Spleen (tissue), 11 donors: ENCODE measurements at regions not wholly inside any gene's neighbourhood (a gene's known extent, or its start where the extent isn't known, plus 50 kb on each side); places are given as distances from the start of the nearest gene placed in this dataset.

Experiments
- DNase-seq: peaks from one replicate; pipeline ENCODE4 v3.0.0-alpha.2; 2020
- H3K27ac ChIP-seq, 8 donors: fragments of 200-600 bp; sonication (generic) in 7 of 8; 1 replicate in 4 of 8; 2 replicates in 4 of 8; pipeline versions ENCODE4 v1.5.0 to v1.8.0; 2016 to 2021; ENCODE audit warnings: inconsistent platforms in 4 of 8, mild to moderate bottlenecking in 4 of 8, moderate library complexity in 1 of 8
- H3K27me3 ChIP-seq, 7 donors: fragments of 200-600 bp; sonication (generic) in 6 of 7; replicated peaks in 1 of 7; 1 replicate in 4 of 7; 2 replicates in 3 of 7; pipeline versions ENCODE4 v1.5.0 to v1.8.0; 2016 to 2021; ENCODE audit warnings: inconsistent platforms in 3 of 7, mild to moderate bottlenecking in 1 of 7
- H3K36me3 ChIP-seq, 6 donors: fragments of 200-600 bp; sonication (generic) in 5 of 6; 1 replicate in 4 of 6; 2 replicates in 2 of 6; pipeline versions ENCODE4 v1.5.0 to v1.8.0; 2016 to 2021; ENCODE audit warnings: inconsistent platforms in 2 of 6
- H3K4me1 ChIP-seq, 6 donors: fragments of 200-600 bp; sonication (generic) in 5 of 6; 1 replicate in 3 of 6; 2 replicates in 3 of 6; pipeline versions ENCODE4 v1.5.0 to v1.8.0; 2016 to 2021; ENCODE audit warnings: inconsistent platforms in 3 of 6
- H3K4me3 ChIP-seq, 8 donors: fragments of 200-600 bp; sonication (generic) in 7 of 8; 1 replicate in 4 of 8; 2 replicates in 4 of 8; pipeline versions ENCODE4 v1.5.0 to v1.8.0; 2016 to 2021; ENCODE audit warnings: inconsistent platforms in 4 of 8, mild to moderate bottlenecking in 4 of 8, moderate library complexity in 2 of 8
- H3K9me3 ChIP-seq, 8 donors: fragments of 200-600 bp; sonication (generic) in 7 of 8; 1 replicate in 4 of 8; 2 replicates in 4 of 8; pipeline versions ENCODE4 v1.5.0 to v1.8.0; 2016 to 2021; ENCODE audit warnings: inconsistent platforms in 4 of 8
- CTCF ChIP-seq, 11 experiments: fragments of 200-600 bp in 7 of 11; fragments of 450-650 bp in 4 of 11; sonication (generic) in 4 of 11; IDR thresholded peaks in 8 of 11; conservative IDR thresholded peaks in 3 of 11; 1 replicate in 7 of 11; 2 replicates in 4 of 11; pipeline versions ENCODE4 v1.4.0 to v1.8.0; 2016 to 2021; ENCODE audit warnings: antibody characterized with exemption in 11 of 11, inconsistent platforms in 4 of 11, mild to moderate bottlenecking in 1 of 11
- POLR2A ChIP-seq, 3 donors: fragments of 450-650 bp; IDR thresholded peaks; one replicate each; pipeline ENCODE4 v1.5.1; 2017; ENCODE audit warnings: antibody characterized with exemption in 3 of 3, mild to moderate bottlenecking in 1 of 3
- POLR2AphosphoS5 ChIP-seq, 3 donors: sonication (generic); formaldehyde crosslinking; IDR thresholded peaks; one replicate each; pipeline ENCODE4 v1.5.1; 2017; ENCODE audit warnings: antibody characterized with exemption in 3 of 3
- WGBS, 5 donors: extraction: QIAGEN DNeasy Blood & Tissue Kit in 3 of 5; methylation state at CpG; one replicate each; pipeline versions ENCODE4 v1.1.5 to v1.1.7; 2013 to 2018; 5-methylcytosine and 5-hydroxymethylcytosine counted together
- intact Hi-C: fragments of 100-400 bp; cut with DNase I; formaldehyde crosslinking; loops from one replicate; pipeline ENCODE4 v1.15.0; 2023; ENCODE audit warnings: low total_unique reads
- donor health status: healthy with polysubstance abuse.
- donor health status: DM: no; HTN: no; CAD: no; lungs with moderate emphysema.
- donor health status: DM: no; HTN: no; CAD: no.
- donor health status: Bipolar disorder and iron deficiency.
- donor health status: healthy.
- donor health status: DM: no; HTN: no; CAD: no.
- donor health status: DM: yes; HTN: yes; CAD: no.

DNA sequence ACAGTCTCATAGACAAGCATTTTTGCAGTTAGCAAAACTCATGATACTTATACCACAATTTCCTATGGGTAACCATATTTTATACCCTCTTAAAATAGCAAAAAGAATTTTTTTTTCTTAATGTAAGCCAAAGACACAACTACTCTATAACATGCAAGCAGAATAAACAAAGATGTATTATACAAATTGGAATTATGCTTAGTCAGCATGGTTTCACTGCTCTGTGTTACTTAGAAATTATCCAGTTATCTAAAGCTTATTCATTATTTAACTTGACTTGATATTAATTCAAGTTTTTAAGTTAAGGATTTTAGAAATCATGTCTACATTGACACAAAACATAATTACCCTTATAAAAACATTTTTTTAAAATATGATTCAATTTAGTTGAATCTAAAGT is 449.8 kb upstream of the CDH2 start:
- H3K36me3 ChIP-seq: no peaks in the 10 kb centered on the region
- TF ChIP-seq POLR2AphosphoS5 (IDR thresholded peaks at IDR 0.05) (no peak), CTCF (IDR thresholded peaks at IDR 0.05 in 8 of 11, conservative IDR thresholded peaks at IDR 0.05 in 3 of 11) (no peak), POLR2A (IDR thresholded peaks at IDR 0.05) (no peak)

GRCh38 chr18:28607991-28608390 is 431.1 kb upstream of the CDH2 start:
- H3K4me3 ChIP-seq: no peak overlapping the region
- DNase-seq: no peak
- no peak overlapping the region for H3K27ac ChIP-seq
- 2 to 34% (median 19%) methylated on average over 1 of the region's 1 CpG for WGBS, 5 donors
- H3K36me3 ChIP-seq: no peaks in the 10 kb centered on the region
- no peaks in the 10 kb centered on the region for H3K4me1 ChIP-seq
- H3K27me3 ChIP-seq: no peaks in the 10 kb centered on the region
- peaks cover 0 to 23% (median 0%) of the 10 kb centered on the region in 8 donors for H3K9me3 ChIP-seq
- intact Hi-C loops: no loop called here
- TF ChIP-seq POLR2A (IDR thresholded peaks at IDR 0.05) (no peak), CTCF (IDR thresholded peaks at IDR 0.05 in 8 of 11, conservative IDR thresholded peaks at IDR 0.05 in 3 of 11) (no peak), POLR2AphosphoS5 (IDR thresholded peaks at IDR 0.05) (no peak)

More for the DNA sequence above, 449.8 kb upstream of the CDH2 start:
- intact Hi-C loops: no loop called here
- Histone ChIP-seq H3K4me3 (no peak overlapping the region), H3K4me1 (no peaks in the 10 kb centered on the region), H3K27ac (no peak overlapping the region), H3K9me3 (peaks cover 0 to 6% (median 0%) of the 10 kb centered on the region in 8 donors), H3K27me3 (no peaks in the 10 kb centered on the region)
- DNase-seq: no peak

DNA sequence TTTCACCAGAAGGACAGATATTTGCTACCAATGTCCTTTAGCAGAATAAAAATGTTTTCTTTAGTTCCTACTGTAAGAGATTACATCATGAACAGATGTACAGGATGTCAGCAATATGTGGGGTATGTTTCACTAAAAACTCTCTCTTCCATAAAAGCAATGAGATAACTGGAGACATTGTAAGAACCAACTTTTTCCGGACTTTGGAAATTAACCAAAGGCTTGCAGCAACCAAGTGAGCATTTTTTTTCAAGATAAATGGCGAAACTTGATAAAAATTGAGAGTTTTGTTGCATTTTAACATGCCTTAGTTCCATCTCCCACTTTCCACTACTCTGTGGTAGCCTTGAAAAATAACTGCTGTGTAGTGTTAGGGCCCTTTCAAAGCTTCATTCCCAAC is 429.8 kb upstream of the CDH2 start:
- Histone ChIP-seq H3K4me3 (no peak overlapping the region), H3K9me3 (peaks cover 0 to 28% (median 3%) of the 10 kb centered on the region in 8 donors), H3K4me1 (no peaks in the 10 kb centered on the region), H3K27ac (no peak overlapping the region), H3K36me3 (no peaks in the 10 kb centered on the region), H3K27me3 (no peaks in the 10 kb centered on the region)
- 63 to 82% (median 74%) methylated on average over 2 of the region's 2 CpGs for WGBS, 5 donors
- no peak for TF ChIP-seq POLR2A (IDR thresholded peaks at IDR 0.05)
- TF ChIP-seq CTCF (IDR thresholded peaks at IDR 0.05 in 8 of 11, conservative IDR thresholded peaks at IDR 0.05 in 3 of 11): no peak
- no peak for TF ChIP-seq POLR2AphosphoS5 (IDR thresholded peaks at IDR 0.05)
- intact Hi-C loops: no loop called here
- DNase-seq: no peak

- no peak overlapping the region for H3K4me3 ChIP-seq
- TF ChIP-seq POLR2AphosphoS5 (IDR thresholded peaks at IDR 0.05) (no peak), POLR2A (IDR thresholded peaks at IDR 0.05) (no peak), CTCF (IDR thresholded peaks at IDR 0.05 in 8 of 11, conservative IDR thresholded peaks at IDR 0.05 in 3 of 11) (no peak)
Measured at GRCh38 chr18:28602391-28602790, 425.5 kb upstream of the CDH2 start.

More at GRCh38 chr18:28602391-28602790, 425.5 kb upstream of the CDH2 start:
- no peaks in the 10 kb centered on the region for H3K27me3 ChIP-seq
- no peaks in the 10 kb centered on the region for H3K4me1 ChIP-seq
- intact Hi-C loops: no loop called here
- peaks cover 0 to 47% (median 32%) of the 10 kb centered on the region in 8 donors for H3K9me3 ChIP-seq
- no peaks in the 10 kb centered on the region for H3K36me3 ChIP-seq
- no peak overlapping the region for H3K27ac ChIP-seq
- DNase-seq: no peak
